Ovary (tissue), 3 donors: ENCODE measurements at regions not wholly inside any gene's neighbourhood (a gene's known extent, or its start where the extent isn't known, plus 50 kb on each side); places are given as distances from the start of the nearest gene placed in this dataset.

Experiments used
- CTCF ChIP-seq, 3 donors: fragments of 450-650 bp in 2 of 3; fragments of 200-600 bp in 1 of 3; IDR thresholded peaks; one replicate each; pipeline versions ENCODE4 v1.5.1 to v1.8.0; 2016 to 2022; ENCODE audit warnings: antibody characterized with exemption in 3 of 3, mild to moderate bottlenecking in 1 of 3
- POLR2A ChIP-seq: fragments of 450-650 bp; IDR thresholded peaks from one replicate; pipeline ENCODE4 v1.6.1; 2017; ENCODE audit warnings: antibody characterized with exemption, mild to moderate bottlenecking, moderate library complexity
- donor health status: DM: no; HTN: no; CAD: no.

- no peak for TF ChIP-seq CTCF (IDR thresholded peaks at IDR 0.05)
- TF ChIP-seq POLR2A, result no peak
Observed at GRCh38 chr20:20847814-20848213, 135.4 kb upstream of the RALGAPA2 start.
